ENCODE measurements at regions not wholly inside any gene's neighbourhood (a gene's known extent, or its start where the extent isn't known, plus 50 kb on each side); places are given as distances from the start of the nearest gene placed in this dataset.

GRCh38 chr4:152165846-152166245 is 370.0 kb downstream of the FBXW7 start:
- TF ChIP-seq, protein P1, sequence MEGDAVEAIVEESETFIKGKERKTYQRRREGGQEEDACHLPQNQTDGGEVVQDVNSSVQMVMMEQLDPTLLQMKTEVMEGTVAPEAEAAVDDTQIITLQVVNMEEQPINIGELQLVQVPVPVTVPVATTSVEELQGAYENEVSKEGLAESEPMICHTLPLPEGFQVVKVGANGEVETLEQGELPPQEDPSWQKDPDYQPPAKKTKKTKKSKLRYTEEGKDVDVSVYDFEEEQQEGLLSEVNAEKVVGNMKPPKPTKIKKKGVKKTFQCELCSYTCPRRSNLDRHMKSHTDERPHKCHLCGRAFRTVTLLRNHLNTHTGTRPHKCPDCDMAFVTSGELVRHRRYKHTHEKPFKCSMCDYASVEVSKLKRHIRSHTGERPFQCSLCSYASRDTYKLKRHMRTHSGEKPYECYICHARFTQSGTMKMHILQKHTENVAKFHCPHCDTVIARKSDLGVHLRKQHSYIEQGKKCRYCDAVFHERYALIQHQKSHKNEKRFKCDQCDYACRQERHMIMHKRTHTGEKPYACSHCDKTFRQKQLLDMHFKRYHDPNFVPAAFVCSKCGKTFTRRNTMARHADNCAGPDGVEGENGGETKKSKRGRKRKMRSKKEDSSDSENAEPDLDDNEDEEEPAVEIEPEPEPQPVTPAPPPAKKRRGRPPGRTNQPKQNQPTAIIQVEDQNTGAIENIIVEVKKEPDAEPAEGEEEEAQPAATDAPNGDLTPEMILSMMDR (IDR thresholded peaks at IDR 0.05; ENCODE audit: poor library complexity), result no peak
- TF ChIP-seq EZH2 (IDR thresholded peaks at IDR 0.05; ENCODE audit: borderline replicate concordance) (no peak), EZH2phosphoT487 (IDR thresholded peaks at IDR 0.05; ENCODE audit: low read depth, severe bottlenecking, unreplicated experiment) (no peak)

Data from hepatocyte (in vitro differentiated cells).